ENCODE measurements at regions not wholly inside any gene's neighbourhood (a gene's known extent, or its start where the extent isn't known, plus 50 kb on each side); places are given as distances from the start of the nearest gene placed in this dataset.

DNA sequence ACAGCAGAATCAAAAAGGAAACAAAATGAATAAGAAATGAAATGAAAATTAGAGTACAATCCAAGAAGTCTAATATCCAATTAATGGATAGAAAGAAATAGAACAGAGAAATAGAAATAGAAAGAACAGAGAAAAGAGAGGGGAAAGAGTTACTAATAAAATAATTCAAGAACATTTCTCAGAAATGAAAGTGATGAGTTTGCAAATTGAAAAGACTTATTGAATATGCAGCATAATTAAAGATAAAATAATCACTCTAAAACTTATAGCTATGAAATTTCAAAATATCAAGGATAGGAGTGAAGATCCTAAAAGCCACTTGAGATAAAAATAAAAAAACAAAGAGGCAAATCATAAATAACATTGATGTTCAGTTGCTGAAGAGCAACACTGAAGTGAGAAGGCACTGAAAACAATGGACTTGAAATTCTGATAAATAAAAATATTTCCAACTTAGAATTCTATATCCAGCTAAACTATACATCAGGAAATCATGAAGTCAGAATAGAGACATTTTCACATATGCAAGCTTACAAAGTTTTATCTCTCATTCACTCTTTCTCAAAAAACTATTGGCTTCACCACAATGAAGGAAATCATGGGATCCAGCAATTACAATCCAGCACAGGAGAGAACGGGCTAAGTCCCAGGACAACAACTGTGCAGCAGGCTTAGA lies 155.9 kb upstream of the SPATS2L start:
- no peak overlapping the region for H3K9ac ChIP-seq (ENCODE audit: low read length)
- H3K9me3 ChIP-seq (ENCODE audit: insufficient read depth, low read depth, low read length): peaks cover 5% of the 10 kb centered on the region
- no peak overlapping the region for H3K14ac ChIP-seq (ENCODE audit: low read length)
- H3K4me2 ChIP-seq (ENCODE audit: low read length): no peak overlapping the region
- H2AFZ ChIP-seq (ENCODE audit: insufficient read depth, low read length, poor library complexity): no peak overlapping the region
- no peak overlapping the region for H2AK5ac ChIP-seq (ENCODE audit: low read length)
- no peak overlapping the region for H4K12ac ChIP-seq (ENCODE audit: low read depth, low read length)
- no peaks in the 10 kb centered on the region for H3K79me1 ChIP-seq (ENCODE audit: low read length)
- no peak overlapping the region for H2BK5ac ChIP-seq (ENCODE audit: low read depth, low read length, poor library complexity)
- no peaks in the 10 kb centered on the region for H3K4me1 ChIP-seq (ENCODE audit: control insufficient read depth in 1 of 2, insufficient read depth in 2 of 2, low read length in 2 of 2)
- no peaks in the 10 kb centered on the region for H3K27me3 ChIP-seq (ENCODE audit: insufficient read depth, low read length)
- no peak overlapping the region for H3K23ac ChIP-seq (ENCODE audit: low read length)
- no peaks in the 10 kb centered on the region for H3K79me2 ChIP-seq (ENCODE audit: control insufficient read depth, insufficient read depth, low read length, poor library complexity)
- H4K91ac ChIP-seq (ENCODE audit: low read depth, low read length): no peak overlapping the region
- no peak overlapping the region for H4K8ac ChIP-seq (ENCODE audit: low read depth, low read length)
- H3K27ac ChIP-seq (ENCODE audit: low read depth, low read length): no peak overlapping the region
- H3K4ac ChIP-seq (ENCODE audit: low read depth, low read length): no peak overlapping the region
- no peak overlapping the region for H3K18ac ChIP-seq (ENCODE audit: low read length)
- DNase-seq: no peak
- peaks cover 0 to 1% of the 10 kb centered on the region in 2 experiments for H3K36me3 ChIP-seq (ENCODE audit: control insufficient read depth in 1 of 2, insufficient read depth in 2 of 2, low read length in 2 of 2)
- no CpG with 5 or more reads among the region's 1 CpG for WGBS (ENCODE audit: extremely low coverage, insufficient coverage, insufficient read length)
- no peak overlapping the region for H3K4me3 ChIP-seq (ENCODE audit: low read depth, low read length)
- H2BK120ac ChIP-seq (ENCODE audit: insufficient read depth, low read length, poor library complexity): no peak overlapping the region
- H2BK12ac ChIP-seq (ENCODE audit: low read length): no peak overlapping the region

DNA sequence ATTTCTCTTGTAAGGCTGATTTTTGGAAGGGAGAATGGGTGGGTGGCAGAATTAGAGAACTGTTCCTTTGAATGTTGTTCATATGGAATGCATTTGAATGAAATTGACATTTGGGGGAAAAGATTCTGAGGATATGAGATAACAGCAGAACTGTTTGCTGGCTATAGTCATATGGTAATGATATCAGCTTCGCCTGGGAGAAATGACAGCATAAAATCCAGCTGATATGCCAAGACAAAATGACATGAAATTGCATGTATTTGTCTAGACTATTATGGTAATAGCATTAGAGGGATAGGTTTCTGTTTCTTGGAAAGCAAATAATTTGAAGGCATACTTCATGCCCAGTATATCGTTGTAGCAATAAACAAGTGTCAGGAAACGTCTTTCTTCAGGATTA lies 150.8 kb upstream of the SPATS2L start:
- no peak overlapping the region for H3K9ac ChIP-seq (ENCODE audit: low read length)
- peaks cover 7 to 13% of the 10 kb centered on the region in 2 experiments for H3K4me1 ChIP-seq (ENCODE audit: control insufficient read depth in 1 of 2, insufficient read depth in 2 of 2, low read length in 2 of 2)
- H2BK12ac ChIP-seq (ENCODE audit: low read length): no peak overlapping the region
- no peak overlapping the region for H2BK120ac ChIP-seq (ENCODE audit: insufficient read depth, low read length, poor library complexity)
- H3K79me1 ChIP-seq (ENCODE audit: low read length): peaks cover 3% of the 10 kb centered on the region
- no peak overlapping the region for H3K4ac ChIP-seq (ENCODE audit: low read depth, low read length)
- H3K36me3 ChIP-seq (ENCODE audit: control insufficient read depth in 1 of 2, insufficient read depth in 2 of 2, low read length in 2 of 2): peaks cover 0 to 1% of the 10 kb centered on the region in 2 experiments
- H3K4me2 ChIP-seq (ENCODE audit: low read length): no peak overlapping the region
- no peak overlapping the region for H3K27ac ChIP-seq (ENCODE audit: low read depth, low read length)
- no peaks in the 10 kb centered on the region for H3K27me3 ChIP-seq (ENCODE audit: insufficient read depth, low read length)
- no peak overlapping the region for H3K4me3 ChIP-seq (ENCODE audit: low read depth, low read length)
- H3K9me3 ChIP-seq (ENCODE audit: insufficient read depth, low read depth, low read length): peaks cover 5% of the 10 kb centered on the region
- H2AFZ ChIP-seq (ENCODE audit: insufficient read depth, low read length, poor library complexity): no peak overlapping the region
- no peak overlapping the region for H4K12ac ChIP-seq (ENCODE audit: low read depth, low read length)
- no peak overlapping the region for H2BK5ac ChIP-seq (ENCODE audit: low read depth, low read length, poor library complexity)
- no CpG with 5 or more reads among the region's 3 CpGs for WGBS (ENCODE audit: extremely low coverage, insufficient coverage, insufficient read length)
- H4K8ac ChIP-seq (ENCODE audit: low read depth, low read length): no peak overlapping the region
- H4K91ac ChIP-seq (ENCODE audit: low read depth, low read length): no peak overlapping the region
- no peak for DNase-seq
- H3K23ac ChIP-seq (ENCODE audit: low read length): no peak overlapping the region
- no peaks in the 10 kb centered on the region for H3K79me2 ChIP-seq (ENCODE audit: control insufficient read depth, insufficient read depth, low read length, poor library complexity)
- H3K14ac ChIP-seq (ENCODE audit: low read length): no peak overlapping the region
- H2AK5ac ChIP-seq (ENCODE audit: low read length): no peak overlapping the region
- no peak overlapping the region for H3K18ac ChIP-seq (ENCODE audit: low read length)

DNA sequence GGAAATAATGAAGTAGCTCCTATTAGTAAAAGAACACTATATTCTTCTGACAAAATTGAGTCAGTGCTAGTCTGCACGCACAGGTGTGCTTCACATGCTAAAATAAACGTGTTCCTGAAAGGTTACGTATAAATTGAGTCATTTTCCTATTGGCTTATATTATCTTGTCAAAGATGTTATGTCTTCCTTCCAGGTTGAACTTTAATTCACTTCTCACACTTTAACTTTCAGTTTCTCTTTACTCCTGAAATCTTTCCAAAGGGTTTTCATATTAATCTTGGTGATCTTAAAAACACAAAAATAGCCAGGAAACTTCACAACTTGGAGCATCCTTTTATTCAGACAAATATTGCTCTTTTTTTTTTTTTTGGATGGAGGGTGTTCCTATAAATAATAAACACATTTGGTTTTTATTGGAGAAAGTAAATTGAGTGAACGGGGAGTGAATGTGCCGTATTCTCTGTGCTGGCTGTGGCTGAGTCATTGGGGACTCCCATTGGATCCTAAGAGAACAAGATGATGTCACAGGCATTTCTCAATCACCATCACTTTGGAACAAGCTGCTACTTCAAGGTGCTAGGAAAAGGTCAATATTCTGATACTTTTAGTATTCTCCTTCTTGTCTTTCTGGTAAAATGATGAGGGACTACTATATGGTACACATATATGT lies 150.2 kb upstream of the SPATS2L start:
- Histone ChIP-seq H3K9me3 (ENCODE audit: insufficient read depth, low read depth, low read length) (peaks cover 5% of the 10 kb centered on the region), H4K8ac (ENCODE audit: low read depth, low read length) (no peak overlapping the region), H2AFZ (ENCODE audit: insufficient read depth, low read length, poor library complexity) (no peak overlapping the region), H3K79me1 (ENCODE audit: low read length) (peaks cover 3% of the 10 kb centered on the region), H3K27ac (ENCODE audit: low read depth, low read length) (no peak overlapping the region), H3K4ac (ENCODE audit: low read depth, low read length) (no peak overlapping the region), H2AK5ac (ENCODE audit: low read length) (no peak overlapping the region), H2BK12ac (ENCODE audit: low read length) (no peak overlapping the region), H3K14ac (ENCODE audit: low read length) (no peak overlapping the region), H4K12ac (ENCODE audit: low read depth, low read length) (no peak overlapping the region), H3K79me2 (ENCODE audit: control insufficient read depth, insufficient read depth, low read length, poor library complexity) (no peaks in the 10 kb centered on the region), H3K27me3 (ENCODE audit: insufficient read depth, low read length) (no peaks in the 10 kb centered on the region), H2BK5ac (ENCODE audit: low read depth, low read length, poor library complexity) (no peak overlapping the region), H3K4me1 (ENCODE audit: control insufficient read depth in 1 of 2, insufficient read depth in 2 of 2, low read length in 2 of 2) (peaks cover 7 to 13% of the 10 kb centered on the region in 2 experiments), H4K91ac (ENCODE audit: low read depth, low read length) (no peak overlapping the region), H2BK120ac (ENCODE audit: insufficient read depth, low read length, poor library complexity) (no peak overlapping the region), H3K4me2 (ENCODE audit: low read length) (no peak overlapping the region), H3K4me3 (ENCODE audit: low read depth, low read length) (no peak overlapping the region), H3K23ac (ENCODE audit: low read length) (no peak overlapping the region), H3K9ac (ENCODE audit: low read length) (no peak overlapping the region), H3K18ac (ENCODE audit: low read length) (no peak overlapping the region), H3K36me3 (ENCODE audit: control insufficient read depth in 1 of 2, insufficient read depth in 2 of 2, low read length in 2 of 2) (peaks cover 0 to 1% of the 10 kb centered on the region in 2 experiments)
- WGBS (ENCODE audit: extremely low coverage, insufficient coverage, insufficient read length): no CpG with 5 or more reads among the region's 5 CpGs
- DNase-seq: peak; percentile 15 to 63

DNA sequence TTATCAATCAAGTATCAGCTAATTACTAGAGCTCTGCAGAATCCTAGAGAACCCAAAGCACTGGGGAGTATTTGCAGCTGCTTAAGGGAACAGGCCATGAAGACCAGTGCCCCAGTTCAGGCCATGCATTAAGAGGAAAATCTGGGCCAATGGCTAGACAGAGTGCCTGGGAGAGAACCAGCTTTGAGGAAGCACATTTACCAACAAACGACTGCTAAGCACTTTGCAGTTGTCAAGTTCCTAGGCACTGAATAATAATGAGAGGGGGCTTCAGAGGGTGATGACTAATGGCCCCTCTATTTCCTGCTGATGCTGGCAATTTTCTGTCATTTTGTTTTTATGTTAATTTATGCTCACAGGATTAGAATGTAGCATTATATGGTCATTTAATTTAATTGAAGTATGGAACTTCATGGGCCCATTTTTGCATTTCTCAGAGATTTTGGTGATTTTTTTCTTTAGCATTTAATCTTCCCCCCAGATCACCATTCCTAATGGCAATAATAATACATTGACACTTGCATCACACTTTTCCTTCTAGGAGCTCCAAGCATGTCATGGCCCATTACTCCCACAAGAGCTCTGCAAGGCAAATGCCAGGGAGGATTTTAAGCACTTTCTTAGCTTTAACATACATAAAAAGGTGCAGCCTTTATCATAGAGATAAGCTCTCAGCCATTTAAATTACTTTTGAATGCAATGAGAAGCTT lies 147.7 kb upstream of the SPATS2L start:
- no peak overlapping the region for H4K12ac ChIP-seq (ENCODE audit: low read depth, low read length)
- no peak overlapping the region for H3K4me3 ChIP-seq (ENCODE audit: low read depth, low read length)
- H2AK5ac ChIP-seq (ENCODE audit: low read length): no peak overlapping the region
- no peak overlapping the region for H2BK120ac ChIP-seq (ENCODE audit: insufficient read depth, low read length, poor library complexity)
- no peaks in the 10 kb centered on the region for H3K79me2 ChIP-seq (ENCODE audit: control insufficient read depth, insufficient read depth, low read length, poor library complexity)
- peaks cover 7 to 13% of the 10 kb centered on the region in 2 experiments for H3K4me1 ChIP-seq (ENCODE audit: control insufficient read depth in 1 of 2, insufficient read depth in 2 of 2, low read length in 2 of 2)
- H2BK12ac ChIP-seq (ENCODE audit: low read length): no peak overlapping the region
- H3K14ac ChIP-seq (ENCODE audit: low read length): no peak overlapping the region
- no CpG with 5 or more reads among the region's 1 CpG for whole genome bisulfite sequencing (ENCODE audit: extremely low coverage, insufficient coverage, insufficient read length)
- no peaks in the 10 kb centered on the region for H3K9me3 ChIP-seq (ENCODE audit: insufficient read depth, low read depth, low read length)
- no peak overlapping the region for H4K8ac ChIP-seq (ENCODE audit: low read depth, low read length)
- H3K27ac ChIP-seq (ENCODE audit: low read depth, low read length): no peak overlapping the region
- no peak overlapping the region for H4K91ac ChIP-seq (ENCODE audit: low read depth, low read length)
- no peak overlapping the region for H3K9ac ChIP-seq (ENCODE audit: low read length)
- no peak overlapping the region for H3K23ac ChIP-seq (ENCODE audit: low read length)
- no peak overlapping the region for H3K4ac ChIP-seq (ENCODE audit: low read depth, low read length)
- H3K79me1 ChIP-seq (ENCODE audit: low read length): peaks cover 3% of the 10 kb centered on the region
- no peak for DNase-seq
- H3K27me3 ChIP-seq (ENCODE audit: insufficient read depth, low read length): no peaks in the 10 kb centered on the region
- no peak overlapping the region for H2AFZ ChIP-seq (ENCODE audit: insufficient read depth, low read length, poor library complexity)
- no peaks in the 10 kb centered on the region for H3K36me3 ChIP-seq (ENCODE audit: control insufficient read depth in 1 of 2, insufficient read depth in 2 of 2, low read length in 2 of 2)
- H3K4me2 ChIP-seq (ENCODE audit: low read length): no peak overlapping the region
- no peak overlapping the region for H3K18ac ChIP-seq (ENCODE audit: low read length)
- no peak overlapping the region for H2BK5ac ChIP-seq (ENCODE audit: low read depth, low read length, poor library complexity)
